ENCODE measurements at regions not wholly inside any gene's neighbourhood (a gene's known extent, or its start where the extent isn't known, plus 50 kb on each side); places are given as distances from the start of the nearest gene placed in this dataset.

GRCh38 chr7:20998309-20998708 lies 211.6 kb upstream of the SP8 start:
- TF ChIP-seq, protein P1, sequence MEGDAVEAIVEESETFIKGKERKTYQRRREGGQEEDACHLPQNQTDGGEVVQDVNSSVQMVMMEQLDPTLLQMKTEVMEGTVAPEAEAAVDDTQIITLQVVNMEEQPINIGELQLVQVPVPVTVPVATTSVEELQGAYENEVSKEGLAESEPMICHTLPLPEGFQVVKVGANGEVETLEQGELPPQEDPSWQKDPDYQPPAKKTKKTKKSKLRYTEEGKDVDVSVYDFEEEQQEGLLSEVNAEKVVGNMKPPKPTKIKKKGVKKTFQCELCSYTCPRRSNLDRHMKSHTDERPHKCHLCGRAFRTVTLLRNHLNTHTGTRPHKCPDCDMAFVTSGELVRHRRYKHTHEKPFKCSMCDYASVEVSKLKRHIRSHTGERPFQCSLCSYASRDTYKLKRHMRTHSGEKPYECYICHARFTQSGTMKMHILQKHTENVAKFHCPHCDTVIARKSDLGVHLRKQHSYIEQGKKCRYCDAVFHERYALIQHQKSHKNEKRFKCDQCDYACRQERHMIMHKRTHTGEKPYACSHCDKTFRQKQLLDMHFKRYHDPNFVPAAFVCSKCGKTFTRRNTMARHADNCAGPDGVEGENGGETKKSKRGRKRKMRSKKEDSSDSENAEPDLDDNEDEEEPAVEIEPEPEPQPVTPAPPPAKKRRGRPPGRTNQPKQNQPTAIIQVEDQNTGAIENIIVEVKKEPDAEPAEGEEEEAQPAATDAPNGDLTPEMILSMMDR (IDR thresholded peaks at IDR 0.05), result no peak
- TF ChIP-seq POLR2A (IDR thresholded peaks at IDR 0.05) (no peak), POLR2AphosphoS5 (IDR thresholded peaks at IDR 0.05) (no peak)
